Inferior parietal cortex (tissue), 1 donor: ENCODE measurements at regions not wholly inside any gene's neighbourhood (a gene's known extent, or its start where the extent isn't known, plus 50 kb on each side); places are given as distances from the start of the nearest gene placed in this dataset.
"Not testable (repeated sequence)": the region's sequence is repeated elsewhere in the genome, so short reads cannot be mapped to it uniquely, and the experiment has no call there.

Experiments used
- DNase-seq: peaks from one replicate; pipeline ENCODE4 v3.0.0-alpha.2; 2016; ENCODE audit errors: extremely low spot score

GRCh38 chrX:12052109-12052508 lies 86.2 kb upstream of the FRMPD4 start:
- no peak for DNase-seq

- DNase-seq: no peak
Observed at GRCh38 chrX:12058087-12058486, 80.2 kb upstream of the FRMPD4 start.

GRCh38 chrX:12060489-12061260 lies 77.6 kb upstream of the FRMPD4 start:
- no peak for DNase-seq

DNA sequence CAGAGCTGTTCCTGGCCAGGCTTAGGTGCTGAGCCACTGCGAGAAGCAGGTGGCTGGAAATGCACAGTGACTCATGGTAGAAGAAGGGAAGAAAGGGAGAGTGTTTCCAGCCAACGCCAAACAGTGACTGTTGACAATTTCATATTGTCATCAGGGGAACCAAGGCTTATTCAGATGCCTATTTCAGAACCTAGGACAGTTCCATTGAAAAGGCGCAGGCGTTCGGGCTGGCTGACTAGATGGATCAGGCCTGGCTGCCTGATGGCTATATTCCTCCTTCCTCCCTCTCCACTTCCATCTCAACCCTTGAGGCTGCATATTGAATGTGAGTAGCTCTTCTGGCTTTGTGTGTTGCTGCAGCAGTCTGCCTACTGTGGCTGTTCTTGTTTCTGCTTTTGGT lies 73.0 kb upstream of the FRMPD4 start:
- DNase-seq: peak; percentile 5

DNA sequence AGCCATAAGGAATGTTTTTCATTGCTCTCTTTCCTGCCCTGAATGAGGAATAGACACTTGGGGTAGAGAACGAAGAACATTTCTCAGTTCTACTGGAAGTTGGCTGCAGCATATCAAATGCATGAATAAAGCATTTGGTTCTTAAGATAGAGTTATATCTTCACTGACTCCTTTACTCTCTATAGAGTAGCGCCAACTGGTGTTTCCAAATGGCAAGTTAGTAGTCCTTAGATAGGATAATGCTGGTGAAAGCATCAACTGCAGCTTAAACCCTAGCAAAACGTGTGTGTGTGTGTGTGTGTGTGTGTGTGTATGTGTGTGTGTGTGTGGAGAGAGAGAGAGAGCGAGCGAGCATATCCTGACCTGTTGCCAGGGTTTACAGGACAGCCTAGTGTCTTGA lies 62.2 kb upstream of the FRMPD4 start:
- no peak for DNase-seq

DNA sequence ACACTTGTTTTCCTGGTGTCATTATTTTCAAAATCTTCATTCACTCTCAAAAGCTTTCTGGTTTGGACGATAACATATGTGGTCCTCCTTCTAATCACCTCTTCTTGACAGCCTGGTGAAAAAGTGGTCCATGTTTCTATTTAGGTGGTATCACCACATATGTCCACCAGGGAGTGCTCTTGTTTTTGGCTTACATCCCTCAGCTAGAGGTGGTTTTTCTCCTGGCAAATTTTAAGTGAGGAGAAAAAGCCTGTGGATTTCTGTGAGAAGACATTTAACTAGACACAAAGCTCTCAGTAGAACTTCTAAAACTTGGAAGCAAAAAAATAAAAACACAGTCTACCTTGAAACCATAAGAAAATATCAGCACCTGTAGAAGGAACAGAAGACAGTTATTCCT lies 58.0 kb upstream of the FRMPD4 start:
- DNase-seq: peak; percentile 5

GRCh38 chrX:12082959-12083358 lies 55.3 kb upstream of the FRMPD4 start:
- not testable (repeated sequence) for DNase-seq
